ENCODE measurements at regions not wholly inside any gene's neighbourhood (a gene's known extent, or its start where the extent isn't known, plus 50 kb on each side); places are given as distances from the start of the nearest gene placed in this dataset.

DNA sequence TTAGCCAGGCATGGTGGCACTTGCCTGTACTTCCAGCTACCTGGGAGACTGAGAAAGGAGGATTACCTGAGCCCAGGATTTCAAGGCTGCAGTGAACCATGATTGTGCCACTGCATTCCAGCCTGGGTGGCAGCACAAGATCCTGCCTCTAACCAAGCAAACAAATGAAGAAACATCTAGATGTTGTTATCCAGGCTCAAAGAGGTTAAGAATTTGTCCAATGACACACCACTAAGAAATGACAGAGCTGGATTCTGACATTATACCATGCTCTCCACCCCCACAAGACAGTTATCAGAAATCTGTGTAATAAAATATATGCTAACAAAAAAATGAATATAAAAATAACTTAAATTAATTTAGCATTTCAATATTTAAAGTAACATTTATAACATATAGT, 925.5 kb upstream of the SLC35B3 start:
- Mint-ChIP-seq H3K9me3 (peaks cover 10 to 32% (median 17%) of the 10 kb centered on the region in 3 donors), H3K4me3 (no peak overlapping the region), H3K27me3 (no peaks in the 10 kb centered on the region), H3K4me1 (no peaks in the 10 kb centered on the region), H3K36me3 (no peaks in the 10 kb centered on the region), H3K27ac (no peak overlapping the region)
- no peak overlapping the region for H3K4me3 ChIP-seq (ENCODE audit: control insufficient read depth in 1 of 2, extremely low read depth in 1 of 2, low read length in 1 of 2)
- no peak overlapping the region for H3K27ac ChIP-seq (ENCODE audit: low read length)
- no peak for ATAC-seq (replicated peaks in 1 of 4)
- H3K4me1 ChIP-seq (ENCODE audit: control insufficient read depth in 1 of 2, extremely low read depth in 1 of 2, insufficient read depth in 2 of 2, low read length in 2 of 2) = no peaks in the 10 kb centered on the region
- H3K27me3 ChIP-seq (replicated peaks in 1 of 2; ENCODE audit: control insufficient read depth in 2 of 2, extremely low read depth in 1 of 2, insufficient read depth in 2 of 2, low read length in 1 of 2) = no peaks in the 10 kb centered on the region
- H3K36me3 ChIP-seq (ENCODE audit: control insufficient read depth in 2 of 2, extremely low read depth in 1 of 2, insufficient read depth in 1 of 2, low read length in 1 of 2) = no peaks in the 10 kb centered on the region
- CTCF ChIA-PET = no interaction called here
- no peak for DNase-seq
- no peaks in the 10 kb centered on the region for H3K9me3 ChIP-seq
- POLR2A ChIA-PET = no interaction called here

DNA sequence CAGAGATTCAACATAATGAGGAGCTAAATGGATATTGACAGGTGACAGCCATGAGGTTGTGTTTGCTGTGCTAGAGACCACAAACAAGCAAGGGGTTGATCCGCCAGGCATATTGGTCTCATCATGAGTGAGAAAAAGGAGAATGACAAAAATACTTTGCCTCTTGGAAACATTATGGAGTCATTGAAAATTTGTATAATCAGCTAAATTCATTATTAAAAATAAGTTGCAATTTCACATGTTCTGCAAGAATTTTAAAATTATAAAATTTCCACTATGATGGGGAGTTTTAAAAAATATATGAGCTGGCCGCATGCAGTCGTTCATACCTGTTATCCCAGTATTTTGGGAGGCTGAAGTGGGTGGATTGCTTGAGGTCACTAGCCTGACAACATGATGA, 912.3 kb upstream of the SLC35B3 start:
- ChIA-PET CTCF (interaction anchor here in 1 of 2 donors (0.6 kb wide), 1 partner anchor 23 kb away, joined by 5 read pairs; no protein-coding TSS in a partner anchor), POLR2A (no interaction called here)
- no peak for DNase-seq
- no peaks in the 10 kb centered on the region for H3K36me3 ChIP-seq (ENCODE audit: control insufficient read depth in 2 of 2, extremely low read depth in 1 of 2, insufficient read depth in 1 of 2, low read length in 1 of 2)
- no peak for ATAC-seq (replicated peaks in 1 of 4)
- Mint-ChIP-seq H3K27ac (no peak overlapping the region), H3K9me3 (peaks cover 2 to 14% (median 14%) of the 10 kb centered on the region in 3 donors), H3K27me3 (no peaks in the 10 kb centered on the region), H3K4me1 (no peaks in the 10 kb centered on the region), H3K36me3 (no peaks in the 10 kb centered on the region), H3K4me3 (no peak overlapping the region)
- no peaks in the 10 kb centered on the region for H3K27me3 ChIP-seq (replicated peaks in 1 of 2; ENCODE audit: control insufficient read depth in 2 of 2, extremely low read depth in 1 of 2, insufficient read depth in 2 of 2, low read length in 1 of 2)
- H3K9me3 ChIP-seq = no peaks in the 10 kb centered on the region
- no peak overlapping the region for H3K27ac ChIP-seq (ENCODE audit: low read length)
- H3K4me1 ChIP-seq (ENCODE audit: control insufficient read depth in 1 of 2, extremely low read depth in 1 of 2, insufficient read depth in 2 of 2, low read length in 2 of 2) = no peaks in the 10 kb centered on the region
- WGBS (ENCODE audit: insufficient coverage) = 100% methylated on average over 1 of the region's 3 CpGs
- no peak overlapping the region for H3K4me3 ChIP-seq (ENCODE audit: control insufficient read depth in 1 of 2, extremely low read depth in 1 of 2, low read length in 1 of 2)

DNA sequence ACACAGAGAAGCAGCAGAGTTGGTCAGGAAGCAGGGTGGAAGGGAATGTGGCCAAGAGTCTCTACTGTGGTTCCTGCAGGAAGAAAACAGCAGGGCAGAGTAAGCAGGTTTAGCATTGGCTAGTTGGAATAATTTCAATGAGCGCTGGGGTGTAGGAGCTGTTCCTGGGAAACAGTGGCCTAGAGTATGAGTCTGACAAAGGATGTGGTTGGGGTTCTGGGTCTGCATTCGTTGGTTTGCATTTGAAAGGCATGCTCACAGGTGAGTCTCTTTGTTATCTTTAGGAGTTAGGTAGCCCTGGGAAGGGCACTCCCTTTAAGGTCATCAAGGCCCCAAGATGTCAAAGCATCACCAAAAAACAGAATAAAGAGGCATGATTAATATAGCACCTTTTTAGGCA, 911.6 kb upstream of the SLC35B3 start:
- ATAC-seq (replicated peaks in 1 of 4) (no peak), DNase-seq (no peak)
- ChIA-PET POLR2A (no interaction called here), CTCF (no interaction called here)
- Histone ChIP-seq H3K9me3 (no peaks in the 10 kb centered on the region), H3K27me3 (replicated peaks in 1 of 2; ENCODE audit: control insufficient read depth in 2 of 2, extremely low read depth in 1 of 2, insufficient read depth in 2 of 2, low read length in 1 of 2) (no peaks in the 10 kb centered on the region), H3K4me3 (ENCODE audit: control insufficient read depth in 1 of 2, extremely low read depth in 1 of 2, low read length in 1 of 2) (no peak overlapping the region), H3K27ac (ENCODE audit: low read length) (no peak overlapping the region), H3K4me1 (ENCODE audit: control insufficient read depth in 1 of 2, extremely low read depth in 1 of 2, insufficient read depth in 2 of 2, low read length in 2 of 2) (no peaks in the 10 kb centered on the region), H3K36me3 (ENCODE audit: control insufficient read depth in 2 of 2, extremely low read depth in 1 of 2, insufficient read depth in 1 of 2, low read length in 1 of 2) (no peaks in the 10 kb centered on the region)
- Mint-ChIP-seq H3K4me3 (no peak overlapping the region), H3K27ac (no peak overlapping the region), H3K36me3 (no peaks in the 10 kb centered on the region), H3K4me1 (no peaks in the 10 kb centered on the region), H3K27me3 (no peaks in the 10 kb centered on the region), H3K9me3 (peaks cover 2 to 10% (median 8%) of the 10 kb centered on the region in 3 donors)
- WGBS (ENCODE audit: insufficient coverage) = 60% methylated on average over 2 of the region's 2 CpGs

DNA sequence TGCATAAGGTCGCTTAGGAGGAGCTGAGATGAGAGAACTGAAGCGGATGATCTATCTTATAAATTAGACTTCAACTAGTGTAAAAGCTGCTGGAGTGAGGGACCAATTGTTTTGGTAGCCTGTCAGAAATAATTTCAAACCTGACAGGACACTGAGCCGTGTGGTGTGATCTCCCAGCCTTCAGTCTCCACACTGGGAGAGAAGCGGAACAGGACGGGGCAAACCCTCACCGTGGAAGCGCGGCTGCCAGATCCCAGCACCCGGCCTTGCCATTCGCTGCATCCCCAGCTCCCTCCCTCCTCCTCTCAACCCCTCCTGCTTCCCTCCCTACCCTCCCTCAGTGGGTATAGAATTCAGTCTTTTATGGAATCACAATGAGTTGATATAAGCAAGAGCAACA, 900.1 kb upstream of the SLC35B3 start:
- CTCF ChIA-PET = no interaction called here
- WGBS (ENCODE audit: insufficient coverage) = 89% methylated on average over 3 of the region's 10 CpGs

DNA sequence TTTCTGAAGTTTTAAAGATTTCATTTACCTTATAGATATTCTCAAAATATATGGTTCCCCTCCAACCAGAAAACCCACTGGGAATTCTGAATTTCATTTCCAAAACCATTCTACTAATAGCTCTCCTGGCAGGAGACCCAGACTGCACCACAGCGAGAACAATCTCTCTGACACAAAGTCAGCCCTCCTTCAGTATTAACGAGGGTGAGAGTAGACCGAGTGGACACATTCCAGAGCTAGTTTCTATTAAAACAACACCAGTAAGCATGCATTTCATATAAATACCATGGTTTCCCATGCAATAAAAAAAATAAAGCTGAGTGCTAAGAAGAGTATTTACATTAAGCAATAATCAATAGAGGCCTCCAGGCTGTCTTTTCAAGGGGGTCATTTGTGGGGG, 899.6 kb upstream of the SLC35B3 start:
- Histone ChIP-seq H3K27me3 (replicated peaks in 1 of 2; ENCODE audit: control insufficient read depth in 2 of 2, extremely low read depth in 1 of 2, insufficient read depth in 2 of 2, low read length in 1 of 2) (no peaks in the 10 kb centered on the region), H3K36me3 (ENCODE audit: control insufficient read depth in 2 of 2, extremely low read depth in 1 of 2, insufficient read depth in 1 of 2, low read length in 1 of 2) (no peaks in the 10 kb centered on the region), H3K9me3 (no peaks in the 10 kb centered on the region), H3K4me3 (ENCODE audit: control insufficient read depth in 1 of 2, extremely low read depth in 1 of 2, low read length in 1 of 2) (no peak overlapping the region), H3K27ac (ENCODE audit: low read length) (no peak overlapping the region), H3K4me1 (ENCODE audit: control insufficient read depth in 1 of 2, extremely low read depth in 1 of 2, insufficient read depth in 2 of 2, low read length in 2 of 2) (no peaks in the 10 kb centered on the region)
- Mint-ChIP-seq H3K4me1 (no peaks in the 10 kb centered on the region), H3K27me3 (no peaks in the 10 kb centered on the region), H3K9me3 (peaks cover 3 to 14% (median 4%) of the 10 kb centered on the region in 3 donors), H3K27ac (no peak overlapping the region), H3K4me3 (no peak overlapping the region), H3K36me3 (no peaks in the 10 kb centered on the region)
- DNase-seq (no peak), ATAC-seq (replicated peaks in 1 of 4) (no peak)
- WGBS (ENCODE audit: insufficient coverage) = 59% methylated on average over 2 of the region's 3 CpGs
- POLR2A ChIA-PET = no interaction called here
- CTCF ChIA-PET = no interaction called here

More for the DNA sequence above, 900.1 kb upstream of the SLC35B3 start:
- no peaks in the 10 kb centered on the region for H3K36me3 Mint-ChIP-seq
- no peak for ATAC-seq (replicated peaks in 1 of 4)
- no peaks in the 10 kb centered on the region for H3K27me3 Mint-ChIP-seq
- no peak overlapping the region for H3K27ac Mint-ChIP-seq
- no peaks in the 10 kb centered on the region for H3K4me1 ChIP-seq (ENCODE audit: control insufficient read depth in 1 of 2, extremely low read depth in 1 of 2, insufficient read depth in 2 of 2, low read length in 2 of 2)
- no peak overlapping the region for H3K4me3 Mint-ChIP-seq
- peaks cover 3 to 15% (median 4%) of the 10 kb centered on the region in 3 donors for H3K9me3 Mint-ChIP-seq
- H3K4me1 Mint-ChIP-seq = no peaks in the 10 kb centered on the region
- POLR2A ChIA-PET = no interaction called here
- H3K36me3 ChIP-seq (ENCODE audit: control insufficient read depth in 2 of 2, extremely low read depth in 1 of 2, insufficient read depth in 1 of 2, low read length in 1 of 2) = no peaks in the 10 kb centered on the region
- no peak overlapping the region for H3K4me3 ChIP-seq (ENCODE audit: control insufficient read depth in 1 of 2, extremely low read depth in 1 of 2, low read length in 1 of 2)
- no peak overlapping the region for H3K27ac ChIP-seq (ENCODE audit: low read length)
- no peaks in the 10 kb centered on the region for H3K9me3 ChIP-seq
- DNase-seq = no peak
- no peaks in the 10 kb centered on the region for H3K27me3 ChIP-seq (replicated peaks in 1 of 2; ENCODE audit: control insufficient read depth in 2 of 2, extremely low read depth in 1 of 2, insufficient read depth in 2 of 2, low read length in 1 of 2)

DNA sequence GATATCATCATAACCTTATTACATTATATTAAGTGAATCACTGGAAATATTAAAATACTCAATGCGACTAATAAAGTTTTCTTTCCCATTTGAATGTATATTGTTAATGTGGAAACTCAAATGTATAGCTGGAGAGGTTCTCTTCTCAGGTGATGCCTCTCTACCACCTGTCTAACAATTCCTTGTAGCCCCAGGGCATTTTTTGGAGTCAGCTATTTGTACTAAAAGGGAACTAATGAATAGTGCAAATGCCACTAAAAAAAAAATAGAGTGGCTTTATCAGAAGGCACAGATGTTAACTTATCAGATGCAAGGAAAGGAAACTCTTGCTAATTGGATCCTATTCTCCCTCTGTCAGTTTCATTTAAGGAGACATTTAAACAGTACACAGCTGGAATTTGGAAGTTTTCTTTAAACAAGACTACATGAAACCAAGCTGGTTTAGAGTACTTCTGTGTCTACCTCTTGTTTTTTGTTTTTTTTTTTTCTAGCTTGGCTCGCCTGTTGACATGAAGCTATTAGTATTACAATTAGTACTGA, 897.0 kb upstream of the SLC35B3 start:
- no CpG with 5 or more reads among the region's 2 CpGs for WGBS (ENCODE audit: insufficient coverage)
- no peak for DNase-seq
- H3K4me3 ChIP-seq (ENCODE audit: control insufficient read depth in 1 of 2, extremely low read depth in 1 of 2, low read length in 1 of 2) = no peak overlapping the region
- peaks cover 0 to 26% (median 8%) of the 10 kb centered on the region in 3 donors for H3K9me3 Mint-ChIP-seq
- H3K36me3 ChIP-seq (ENCODE audit: control insufficient read depth in 2 of 2, extremely low read depth in 1 of 2, insufficient read depth in 1 of 2, low read length in 1 of 2) = no peaks in the 10 kb centered on the region
- H3K27me3 ChIP-seq (replicated peaks in 1 of 2; ENCODE audit: control insufficient read depth in 2 of 2, extremely low read depth in 1 of 2, insufficient read depth in 2 of 2, low read length in 1 of 2) = no peaks in the 10 kb centered on the region
- ChIA-PET POLR2A (no interaction called here), CTCF (no interaction called here)
- no peaks in the 10 kb centered on the region for H3K27me3 Mint-ChIP-seq
- no peak overlapping the region for H3K4me3 Mint-ChIP-seq
- no peak overlapping the region for H3K27ac Mint-ChIP-seq
- no peaks in the 10 kb centered on the region for H3K4me1 Mint-ChIP-seq
- H3K9me3 ChIP-seq = no peaks in the 10 kb centered on the region
- no peak for ATAC-seq (replicated peaks in 1 of 4)
- no peaks in the 10 kb centered on the region for H3K4me1 ChIP-seq (ENCODE audit: control insufficient read depth in 1 of 2, extremely low read depth in 1 of 2, insufficient read depth in 2 of 2, low read length in 2 of 2)
- H3K27ac ChIP-seq (ENCODE audit: low read length) = no peak overlapping the region
- H3K36me3 Mint-ChIP-seq = no peaks in the 10 kb centered on the region

DNA sequence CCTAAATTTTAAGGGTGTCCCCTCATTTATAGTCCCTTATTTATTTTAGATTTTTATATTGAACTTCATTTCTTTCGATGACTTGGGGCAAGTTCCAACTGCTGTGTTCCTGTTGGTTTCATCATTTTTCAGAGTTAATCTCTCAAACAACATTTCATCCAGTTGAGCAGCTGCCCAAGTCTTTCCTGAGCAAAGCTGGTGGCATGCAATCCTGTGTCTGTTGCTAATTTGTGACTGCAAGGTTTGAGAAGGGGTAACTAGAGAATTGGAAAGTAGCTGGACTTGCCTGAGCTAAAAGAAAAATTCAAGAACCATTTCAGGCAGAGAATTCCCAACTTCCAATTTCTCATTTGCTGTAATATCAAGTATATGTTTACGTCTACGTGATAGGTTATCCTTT, 881.5 kb upstream of the SLC35B3 start:
- ATAC-seq (replicated peaks in 1 of 4) = no peak
- Histone ChIP-seq H3K4me1 (ENCODE audit: control insufficient read depth in 1 of 2, extremely low read depth in 1 of 2, insufficient read depth in 2 of 2, low read length in 2 of 2) (no peaks in the 10 kb centered on the region), H3K9me3 (no peaks in the 10 kb centered on the region), H3K4me3 (ENCODE audit: control insufficient read depth in 1 of 2, extremely low read depth in 1 of 2, low read length in 1 of 2) (no peak overlapping the region), H3K27ac (ENCODE audit: low read length) (no peak overlapping the region), H3K36me3 (ENCODE audit: control insufficient read depth in 2 of 2, extremely low read depth in 1 of 2, insufficient read depth in 1 of 2, low read length in 1 of 2) (no peaks in the 10 kb centered on the region), H3K27me3 (replicated peaks in 1 of 2; ENCODE audit: control insufficient read depth in 2 of 2, extremely low read depth in 1 of 2, insufficient read depth in 2 of 2, low read length in 1 of 2) (no peaks in the 10 kb centered on the region)
- no peak overlapping the region for H3K4me3 Mint-ChIP-seq
- ChIA-PET CTCF (no interaction called here), POLR2A (no interaction called here)
- no peak for DNase-seq
- no peaks in the 10 kb centered on the region for H3K36me3 Mint-ChIP-seq
- no peak overlapping the region for H3K27ac Mint-ChIP-seq
- peaks cover 0 to 6% (median 4%) of the 10 kb centered on the region in 3 donors for H3K9me3 Mint-ChIP-seq
- H3K4me1 Mint-ChIP-seq = no peaks in the 10 kb centered on the region
- 90% methylated on average over 2 of the region's 3 CpGs for WGBS (ENCODE audit: insufficient coverage)
- no peaks in the 10 kb centered on the region for H3K27me3 Mint-ChIP-seq
